NT2/D1 (cell line): ENCODE measurements at regions not wholly inside any gene's neighbourhood (a gene's known extent, or its start where the extent isn't known, plus 50 kb on each side); places are given as distances from the start of the nearest gene placed in this dataset.

Experiments
- DNase-seq: peaks from one replicate; pipeline ENCODE4 v3.0.0-alpha.2; 2011; ENCODE audit warnings: low read depth, low spot score
- H3K27me3 ChIP-seq: 2 replicates; pipeline ENCODE4 v1.6.0; 2011; ENCODE audit warnings: mild to moderate bottlenecking; ENCODE audit not compliant: insufficient read length, insufficient read depth
- H3K36me3 ChIP-seq: 2 replicates; pipeline ENCODE4 v1.6.1; 2011; ENCODE audit warnings: mild to moderate bottlenecking, low read length, mixed read lengths; ENCODE audit not compliant: insufficient read depth, insufficient read length
- H3K4me1 ChIP-seq: 2 replicates; pipeline ENCODE4 v1.5.1; 2011; ENCODE audit not compliant: insufficient read depth, insufficient read length
- H3K4me3 ChIP-seq: 2 replicates; pipeline ENCODE4 v1.5.1; 2011; ENCODE audit warnings: low read depth; ENCODE audit not compliant: insufficient read length
- H3K9ac ChIP-seq: 2 replicates; pipeline ENCODE4 v1.6.0; 2011; ENCODE audit warnings: low read depth; ENCODE audit not compliant: insufficient read length
- H3K9me3 ChIP-seq: 2 replicates; pipeline ENCODE4 v1.5.1; 2011; ENCODE audit warnings: mild to moderate bottlenecking, low read length; ENCODE audit not compliant: insufficient read depth
- SUZ12 ChIP-seq: IDR thresholded peaks from 2 replicates; pipeline ENCODE4 v1.6.1; 2011; ENCODE audit not compliant: insufficient read length, insufficient read depth; ENCODE audit errors: extremely low read depth
- YY1 ChIP-seq: IDR thresholded peaks from 2 replicates; pipeline ENCODE4 v1.6.1; 2011; ENCODE audit not compliant: insufficient read length, insufficient read depth
- ZNF274 ChIP-seq: IDR thresholded peaks from 2 replicates; pipeline ENCODE4 v1.6.1; 2011; ENCODE audit warnings: mild to moderate bottlenecking, low read depth, low read length

GRCh38 chr4:15365641-15366040, 62.2 kb upstream of the C1QTNF7 start:
- no peak for DNase-seq
- H3K36me3 ChIP-seq, result no peaks in the 10 kb centered on the region
- no peaks in the 10 kb centered on the region for H3K4me1 ChIP-seq
- H3K9me3 ChIP-seq, result no peaks in the 10 kb centered on the region
- no peak for TF ChIP-seq YY1
- TF ChIP-seq SUZ12, result no peak
- TF ChIP-seq ZNF274, result no peak
- no peak overlapping the region for H3K4me3 ChIP-seq
- H3K9ac ChIP-seq, result no peak overlapping the region
- H3K27me3 ChIP-seq, result no peaks in the 10 kb centered on the region

GRCh38 chr4:15366721-15367120, 61.1 kb upstream of the C1QTNF7 start:
- no peaks in the 10 kb centered on the region for H3K4me1 ChIP-seq
- no peak for DNase-seq
- TF ChIP-seq SUZ12 (no peak), ZNF274 (no peak), YY1 (no peak)

GRCh38 chr4:15368856-15369255, 59.0 kb upstream of the C1QTNF7 start:
- Histone ChIP-seq H3K4me1 (no peaks in the 10 kb centered on the region), H3K27me3 (no peaks in the 10 kb centered on the region), H3K9ac (no peak overlapping the region), H3K4me3 (no peak overlapping the region), H3K9me3 (no peaks in the 10 kb centered on the region), H3K36me3 (no peaks in the 10 kb centered on the region)
- TF ChIP-seq SUZ12 (no peak), YY1 (no peak), ZNF274 (no peak)
- no peak for DNase-seq

More at GRCh38 chr4:15366721-15367120, 61.1 kb upstream of the C1QTNF7 start:
- Histone ChIP-seq H3K4me3 (no peak overlapping the region), H3K9me3 (no peaks in the 10 kb centered on the region), H3K27me3 (no peaks in the 10 kb centered on the region), H3K9ac (no peak overlapping the region), H3K36me3 (no peaks in the 10 kb centered on the region)

GRCh38 chr4:15370296-15370695, 57.5 kb upstream of the C1QTNF7 start:
- no peak overlapping the region for H3K9ac ChIP-seq
- H3K4me3 ChIP-seq, result no peak overlapping the region
- DNase-seq, result no peak
- no peak for TF ChIP-seq SUZ12
- no peak for TF ChIP-seq ZNF274
- TF ChIP-seq YY1, result no peak
- no peaks in the 10 kb centered on the region for H3K36me3 ChIP-seq
- H3K4me1 ChIP-seq, result no peaks in the 10 kb centered on the region
- no peaks in the 10 kb centered on the region for H3K27me3 ChIP-seq
- H3K9me3 ChIP-seq, result no peaks in the 10 kb centered on the region

- Histone ChIP-seq H3K4me3 (no peak overlapping the region), H3K9me3 (no peaks in the 10 kb centered on the region), H3K4me1 (no peaks in the 10 kb centered on the region), H3K27me3 (no peaks in the 10 kb centered on the region), H3K9ac (no peak overlapping the region), H3K36me3 (no peaks in the 10 kb centered on the region)
- TF ChIP-seq SUZ12, result no peak
- no peak for TF ChIP-seq ZNF274
- no peak for TF ChIP-seq YY1
- DNase-seq, result no peak
Measured at GRCh38 chr4:15373363-15373762, 54.5 kb upstream of the C1QTNF7 start.

GRCh38 chr4:15374656-15375055, 53.2 kb upstream of the C1QTNF7 start:
- DNase-seq, result no peak
- Histone ChIP-seq H3K4me3 (no peak overlapping the region), H3K27me3 (no peaks in the 10 kb centered on the region), H3K4me1 (no peaks in the 10 kb centered on the region), H3K9ac (no peak overlapping the region), H3K9me3 (0 out of 2 replicates have a peak, but pooled peaks cover 5% of the 10 kb centered on the region), H3K36me3 (no peaks in the 10 kb centered on the region)
- TF ChIP-seq ZNF274, result no peak
- TF ChIP-seq SUZ12, result no peak
- TF ChIP-seq YY1, result no peak

- no peaks in the 10 kb centered on the region for H3K36me3 ChIP-seq
- no peak overlapping the region for H3K9ac ChIP-seq
- no peak for TF ChIP-seq ZNF274
- no peak for TF ChIP-seq YY1
- TF ChIP-seq SUZ12, result no peak
- DNase-seq, result no peak
- no peak overlapping the region for H3K4me3 ChIP-seq
- H3K9me3 ChIP-seq, result peaks cover 15% of the 10 kb centered on the region
- H3K4me1 ChIP-seq, result no peaks in the 10 kb centered on the region
- H3K27me3 ChIP-seq, result no peaks in the 10 kb centered on the region
Measured at GRCh38 chr4:15375667-15376066, 52.2 kb upstream of the C1QTNF7 start.

- Histone ChIP-seq H3K4me3 (no peak overlapping the region), H3K36me3 (no peaks in the 10 kb centered on the region), H3K9me3 (peaks cover 15% of the 10 kb centered on the region), H3K9ac (no peak overlapping the region), H3K4me1 (no peaks in the 10 kb centered on the region), H3K27me3 (no peaks in the 10 kb centered on the region)
- no peak for DNase-seq
- no peak for TF ChIP-seq YY1
- no peak for TF ChIP-seq ZNF274
- TF ChIP-seq SUZ12, result no peak
Measured at GRCh38 chr4:15376145-15376544, 51.7 kb upstream of the C1QTNF7 start.
